SK-N-MC (cell line): ENCODE measurements at regions not wholly inside any gene's neighbourhood (a gene's known extent, or its start where the extent isn't known, plus 50 kb on each side); places are given as distances from the start of the nearest gene placed in this dataset.
A peak's percentile ranks its signal among the peaks of the same experiment; 100 is the strongest.

Experiments
- DNase-seq: peaks from one replicate; pipeline ENCODE4 v3.0.0-alpha.2; 2011; ENCODE audit warnings: low read depth, low spot score
- H3K27ac ChIP-seq: fragments of 200-600 bp; sonication (generic); 2 replicates; pipeline ENCODE4 v1.5.1; 2016; ENCODE audit warnings: mixed run types
- H3K36me3 ChIP-seq: fragments of 200-600 bp; sonication (generic); 2 replicates; pipeline ENCODE4 v1.6.1; 2017; ENCODE audit warnings: antibody characterized with exemption, low read length, mixed read lengths; ENCODE audit not compliant: insufficient read depth
- H3K4me3 ChIP-seq: fragments of 200-600 bp; sonication (generic); 2 replicates; pipeline ENCODE4 v1.5.1; 2016
- H3K9ac ChIP-seq: fragments of 200-600 bp; sonication (generic); 2 replicates; pipeline ENCODE4 v1.8.0; 2017; ENCODE audit warnings: mixed run types, mixed read lengths; ENCODE audit not compliant: insufficient read length
- H3K9me3 ChIP-seq: fragments of 200-600 bp; sonication (generic); 2 replicates; pipeline ENCODE4 v1.6.1; 2017; ENCODE audit warnings: low read depth, mild to moderate bottlenecking, antibody characterized with exemption, low read length, moderate library complexity, mixed read lengths
- EZH2 ChIP-seq: fragments of 200-600 bp; sonication (generic); IDR thresholded peaks from one replicate; pipeline ENCODE4 v1.6.1; 2017; ENCODE audit warnings: antibody characterized with exemption
- FOXP2 ChIP-seq: optimal IDR thresholded peaks from 2 replicates; pipeline ENCODE3; 2011; ENCODE audit warnings: mild to moderate bottlenecking, moderate library complexity; ENCODE audit not compliant: insufficient read depth; ENCODE audit errors: extremely low read length, control extremely low read depth
- POLR2AphosphoS5 ChIP-seq: IDR thresholded peaks from 2 replicates; pipeline ENCODE4 v1.6.1; 2012; ENCODE audit warnings: mild to moderate bottlenecking, low read depth, low read length, borderline replicate concordance

GRCh38 chr14:42856106-42856505, 1249.4 kb downstream of the LRFN5 start:
- Histone ChIP-seq H3K4me3 (no peak overlapping the region), H3K9ac (no peak overlapping the region), H3K27ac (no peak overlapping the region), H3K36me3 (no peaks in the 10 kb centered on the region), H3K9me3 (no peaks in the 10 kb centered on the region)
- DNase-seq, result no peak
- TF ChIP-seq FOXP2, result no peak
- no peak for TF ChIP-seq EZH2
- TF ChIP-seq POLR2AphosphoS5, result no peak

GRCh38 chr14:42855085-42855484, 1248.4 kb downstream of the LRFN5 start:
- H3K9me3 ChIP-seq, result no peaks in the 10 kb centered on the region
- H3K9ac ChIP-seq, result peak overlapping the region; percentile 11
- H3K4me3 ChIP-seq, result peak overlapping the region; percentile 9
- H3K36me3 ChIP-seq, result no peaks in the 10 kb centered on the region
- TF ChIP-seq EZH2 (no peak), FOXP2 (no peak)
- no peak for DNase-seq
- H3K27ac ChIP-seq, result no peak overlapping the region

GRCh38 chr14:42854061-42854460, 1247.4 kb downstream of the LRFN5 start:
- no peak overlapping the region for H3K27ac ChIP-seq
- TF ChIP-seq POLR2AphosphoS5, result no peak
- TF ChIP-seq FOXP2, result no peak
- no peak for TF ChIP-seq EZH2
- no peaks in the 10 kb centered on the region for H3K9me3 ChIP-seq
- no peaks in the 10 kb centered on the region for H3K36me3 ChIP-seq
- no peak for DNase-seq
- no peak overlapping the region for H3K9ac ChIP-seq
- no peak overlapping the region for H3K4me3 ChIP-seq

GRCh38 chr14:42848652-42849051, 1242.0 kb downstream of the LRFN5 start:
- Histone ChIP-seq H3K36me3 (no peaks in the 10 kb centered on the region), H3K4me3 (no peak overlapping the region), H3K9ac (no peak overlapping the region), H3K27ac (no peak overlapping the region), H3K9me3 (peaks cover 4% of the 10 kb centered on the region; the same call in 1 of the 2 replicates)
- DNase-seq, result no peak
- TF ChIP-seq FOXP2 (no peak), EZH2 (no peak), POLR2AphosphoS5 (no peak)

- Histone ChIP-seq H3K4me3 (no peak overlapping the region), H3K27ac (no peak overlapping the region), H3K9ac (no peak overlapping the region), H3K9me3 (no peaks in the 10 kb centered on the region; the same call in 1 of the 2 replicates), H3K36me3 (no peaks in the 10 kb centered on the region)
- no peak for DNase-seq
- TF ChIP-seq FOXP2, result no peak
- no peak for TF ChIP-seq POLR2AphosphoS5
- no peak for TF ChIP-seq EZH2
Observed at GRCh38 chr14:42814817-42815216, 1208.1 kb downstream of the LRFN5 start.

GRCh38 chr14:42806909-42807315, 1200.2 kb downstream of the LRFN5 start:
- DNase-seq, result no peak
- no peaks in the 10 kb centered on the region for H3K9me3 ChIP-seq

GRCh38 chr14:42804141-42804540, 1197.5 kb downstream of the LRFN5 start:
- Histone ChIP-seq H3K27ac (no peak overlapping the region), H3K4me3 (no peak overlapping the region), H3K9me3 (no peaks in the 10 kb centered on the region), H3K9ac (no peak overlapping the region), H3K36me3 (no peaks in the 10 kb centered on the region)
- DNase-seq, result no peak
- no peak for TF ChIP-seq EZH2
- no peak for TF ChIP-seq POLR2AphosphoS5
- no peak for TF ChIP-seq FOXP2

More at GRCh38 chr14:42806909-42807315, 1200.2 kb downstream of the LRFN5 start:
- H3K4me3 ChIP-seq, result no peak overlapping the region
- peak overlapping the region; percentile 60 for H3K27ac ChIP-seq
- H3K36me3 ChIP-seq, result no peaks in the 10 kb centered on the region
- TF ChIP-seq EZH2 (no peak), POLR2AphosphoS5 (no peak), FOXP2 (no peak)
- no peak overlapping the region for H3K9ac ChIP-seq

- TF ChIP-seq POLR2AphosphoS5, result no peak
- no peak for TF ChIP-seq FOXP2
- no peak for TF ChIP-seq EZH2
- Histone ChIP-seq H3K36me3 (no peaks in the 10 kb centered on the region), H3K4me3 (no peak overlapping the region), H3K9ac (no peak overlapping the region), H3K9me3 (no peaks in the 10 kb centered on the region), H3K27ac (no peak overlapping the region)
- no peak for DNase-seq
Observed at GRCh38 chr14:42802346-42802745, 1195.7 kb downstream of the LRFN5 start.

- Histone ChIP-seq H3K4me3 (no peak overlapping the region), H3K9me3 (no peaks in the 10 kb centered on the region), H3K36me3 (no peaks in the 10 kb centered on the region), H3K27ac (no peak overlapping the region), H3K9ac (no peak overlapping the region)
- no peak for DNase-seq
- TF ChIP-seq EZH2, result no peak
- no peak for TF ChIP-seq FOXP2
- TF ChIP-seq POLR2AphosphoS5, result no peak
Observed at GRCh38 chr14:42792166-42792565, 1185.5 kb downstream of the LRFN5 start.
